Gastrocnemius medialis (tissue), 4 donors: ENCODE measurements at regions not wholly inside any gene's neighbourhood (a gene's known extent, or its start where the extent isn't known, plus 50 kb on each side); places are given as distances from the start of the nearest gene placed in this dataset.

Source experiments
- POLR2A ChIP-seq, 2 donors: fragments of 450-650 bp; IDR thresholded peaks; one replicate each; pipeline ENCODE4 v1.6.1; 2017; ENCODE audit warnings: antibody characterized with exemption in 2 of 2, mild to moderate bottlenecking in 2 of 2, moderate library complexity in 2 of 2
- TF ChIP-seq, protein P1 (sequence below), 5 experiments: fragments of 450-650 bp in 3 of 5; fragments of 200-600 bp in 2 of 5; sonication (generic) in 2 of 5; IDR thresholded peaks in 4 of 5; conservative IDR thresholded peaks in 1 of 5; 1 replicate in 4 of 5; 2 replicates in 1 of 5; pipeline ENCODE4 v1.5.1; 2016 to 2019; ENCODE audit warnings: antibody characterized with exemption in 5 of 5, mild to moderate bottlenecking in 3 of 5, moderate library complexity in 3 of 5

DNA sequence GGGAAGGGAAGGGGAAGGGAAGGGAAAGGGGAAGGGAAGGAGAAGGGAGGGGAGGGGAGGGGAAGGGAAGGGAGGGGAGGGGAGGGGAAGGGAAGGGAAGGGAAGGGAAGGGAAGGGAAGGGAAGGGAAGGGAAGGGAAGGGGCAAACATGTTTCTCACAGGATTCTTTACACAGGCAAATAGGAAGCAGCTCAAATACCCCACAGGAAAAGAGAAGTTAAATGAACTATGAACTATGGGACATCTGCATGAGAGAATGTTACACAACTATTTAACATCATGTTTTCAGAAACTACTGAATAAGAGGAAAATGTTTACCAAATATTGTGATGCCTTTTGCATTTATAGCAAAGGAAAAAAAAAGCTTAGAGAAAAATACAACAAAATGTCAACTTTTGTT, 125.4 kb upstream of the SLC30A5 start:
- TF ChIP-seq, protein P1, sequence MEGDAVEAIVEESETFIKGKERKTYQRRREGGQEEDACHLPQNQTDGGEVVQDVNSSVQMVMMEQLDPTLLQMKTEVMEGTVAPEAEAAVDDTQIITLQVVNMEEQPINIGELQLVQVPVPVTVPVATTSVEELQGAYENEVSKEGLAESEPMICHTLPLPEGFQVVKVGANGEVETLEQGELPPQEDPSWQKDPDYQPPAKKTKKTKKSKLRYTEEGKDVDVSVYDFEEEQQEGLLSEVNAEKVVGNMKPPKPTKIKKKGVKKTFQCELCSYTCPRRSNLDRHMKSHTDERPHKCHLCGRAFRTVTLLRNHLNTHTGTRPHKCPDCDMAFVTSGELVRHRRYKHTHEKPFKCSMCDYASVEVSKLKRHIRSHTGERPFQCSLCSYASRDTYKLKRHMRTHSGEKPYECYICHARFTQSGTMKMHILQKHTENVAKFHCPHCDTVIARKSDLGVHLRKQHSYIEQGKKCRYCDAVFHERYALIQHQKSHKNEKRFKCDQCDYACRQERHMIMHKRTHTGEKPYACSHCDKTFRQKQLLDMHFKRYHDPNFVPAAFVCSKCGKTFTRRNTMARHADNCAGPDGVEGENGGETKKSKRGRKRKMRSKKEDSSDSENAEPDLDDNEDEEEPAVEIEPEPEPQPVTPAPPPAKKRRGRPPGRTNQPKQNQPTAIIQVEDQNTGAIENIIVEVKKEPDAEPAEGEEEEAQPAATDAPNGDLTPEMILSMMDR (IDR thresholded peaks at IDR 0.05 in 4 of 5, conservative IDR thresholded peaks at IDR 0.05 in 1 of 5), result no peak
- TF ChIP-seq POLR2A (IDR thresholded peaks at IDR 0.05), result no peak
